GM21619 (cell line): ENCODE measurements at regions not wholly inside any gene's neighbourhood (a gene's known extent, or its start where the extent isn't known, plus 50 kb on each side); places are given as distances from the start of the nearest gene placed in this dataset.
"Not testable (repeated sequence)": the region's sequence is repeated elsewhere in the genome, so short reads cannot be mapped to it uniquely, and the experiment has no call there.

ENCODE experiments used
- ATAC-seq: cut with Tn5 transposase; IDR thresholded peaks from one replicate; pipeline ENCODE4 v1.9.1; 2021; ENCODE audit not compliant: unreplicated experiment

DNA sequence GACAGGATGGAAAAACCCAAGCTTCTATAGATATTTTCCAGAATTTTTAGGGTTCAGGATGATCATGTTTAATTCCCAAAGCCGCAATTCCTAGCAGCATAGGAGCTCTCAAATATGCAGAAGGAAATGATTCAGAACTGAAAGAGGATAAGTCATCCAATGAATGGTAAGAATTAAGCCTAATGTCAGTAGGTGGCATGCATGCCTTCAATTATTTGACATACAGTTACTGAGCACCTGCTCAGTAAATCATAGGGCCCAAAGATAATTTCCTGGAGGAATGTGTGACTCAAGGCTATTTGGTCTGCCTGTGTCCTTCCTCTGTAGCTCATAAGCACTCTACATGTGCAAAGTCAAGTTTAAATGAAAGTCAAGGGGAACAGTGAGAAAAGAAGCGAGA, 116.8 kb upstream of the SLC38A4 start:
- no peak for ATAC-seq

DNA sequence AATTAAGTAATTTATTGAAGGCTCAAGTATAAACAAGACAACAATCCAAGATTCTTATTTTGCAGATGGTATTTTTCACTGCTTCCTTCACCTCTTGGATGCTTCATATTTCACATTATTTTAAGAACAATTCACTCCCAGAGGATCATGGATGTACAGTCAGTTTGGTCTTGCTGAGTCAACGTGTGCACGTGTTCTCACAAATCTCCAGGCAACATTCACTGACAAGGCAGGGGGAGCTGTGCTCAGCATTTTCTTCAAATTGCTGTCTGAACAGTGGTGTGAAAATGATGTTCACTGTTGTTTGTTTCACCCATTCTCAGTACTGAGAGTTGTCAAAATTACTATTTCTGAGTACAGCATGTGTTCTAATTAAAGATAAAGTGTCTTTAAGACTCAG, 118.3 kb upstream of the SLC38A4 start:
- ATAC-seq = no peak

DNA sequence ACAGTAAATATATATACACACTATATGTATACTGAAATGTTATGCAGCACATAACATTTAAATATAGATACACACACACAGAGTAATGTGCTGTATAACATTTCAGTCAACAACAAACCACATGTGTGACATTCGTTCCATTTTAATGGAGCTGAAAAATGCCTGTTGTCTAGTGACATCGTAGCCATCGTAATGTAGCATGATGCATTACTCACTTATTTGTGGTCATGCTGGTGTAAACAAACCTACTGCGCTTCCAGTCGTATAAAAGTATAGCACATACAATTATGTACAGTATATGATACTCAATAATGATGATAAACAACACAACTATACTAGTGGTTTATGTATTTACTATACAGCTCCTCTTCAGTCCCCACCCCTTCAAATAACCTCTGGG, 119.0 kb upstream of the SLC38A4 start:
- ATAC-seq = no peak

DNA sequence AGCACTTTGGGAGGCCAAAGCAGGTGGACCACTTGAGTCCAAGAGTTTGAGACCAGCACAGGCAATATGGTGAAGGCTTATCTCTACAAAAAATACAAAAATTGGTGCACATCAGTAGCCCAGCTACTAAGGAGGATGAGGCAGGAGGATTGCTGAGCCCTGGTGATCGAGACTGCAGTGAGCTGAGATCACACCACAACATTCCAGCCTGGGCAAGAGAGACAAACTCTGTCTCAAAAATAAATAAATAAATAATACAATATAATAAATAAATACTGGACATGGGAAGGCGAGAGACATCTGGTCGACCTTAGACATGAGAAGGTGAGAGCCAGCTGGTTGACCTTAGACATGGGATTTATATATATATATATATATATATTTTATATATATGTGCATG, 119.8 kb upstream of the SLC38A4 start:
- ATAC-seq = no peak

DNA sequence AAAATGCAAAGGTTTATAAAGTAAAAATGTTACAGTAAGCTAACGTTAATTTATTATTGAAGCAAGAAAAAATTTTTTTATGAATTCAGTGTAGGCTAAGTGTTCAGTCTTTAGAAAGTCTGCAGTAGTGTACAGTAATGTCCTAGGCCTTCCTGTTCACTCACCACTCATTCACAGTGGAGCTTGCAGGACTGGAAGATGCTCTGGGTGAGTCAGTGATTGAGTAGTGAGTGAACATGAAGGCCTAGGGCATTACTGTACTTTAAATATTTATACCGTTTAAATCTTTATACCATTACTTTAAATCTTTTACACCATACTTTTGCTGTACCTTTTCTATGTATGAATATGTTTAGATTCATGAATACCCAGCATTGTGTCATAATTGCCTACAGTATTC, 120.3 kb upstream of the SLC38A4 start:
- ATAC-seq = no peak

DNA sequence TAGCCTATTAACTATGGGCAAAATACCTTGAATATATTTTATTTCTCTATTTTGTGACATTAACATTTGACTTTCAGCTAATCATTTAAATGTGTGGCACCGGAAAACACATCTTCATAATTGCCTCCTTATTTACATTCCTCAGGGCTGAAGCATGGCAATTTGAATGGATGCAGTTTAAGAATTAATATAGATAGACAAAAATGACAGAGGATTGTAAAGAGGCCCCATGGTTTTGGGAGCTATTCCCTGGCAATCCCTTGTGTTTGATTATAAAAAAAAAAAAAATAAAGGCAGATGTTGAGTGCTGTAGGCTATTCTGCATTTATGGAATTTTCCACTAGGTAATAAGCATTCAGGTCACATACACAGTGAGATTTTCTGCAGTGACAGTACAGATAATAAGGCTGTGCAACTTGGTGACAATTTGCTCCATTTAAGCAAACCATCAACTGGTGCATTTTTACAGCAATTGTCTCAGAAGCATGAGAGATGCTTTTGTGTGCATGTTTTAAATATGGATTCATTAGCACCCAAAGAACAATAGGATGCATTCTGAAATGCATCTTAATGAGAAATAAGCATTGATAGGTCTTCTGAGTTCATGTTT, 123.2 kb upstream of the SLC38A4 start:
- no peak for ATAC-seq

DNA sequence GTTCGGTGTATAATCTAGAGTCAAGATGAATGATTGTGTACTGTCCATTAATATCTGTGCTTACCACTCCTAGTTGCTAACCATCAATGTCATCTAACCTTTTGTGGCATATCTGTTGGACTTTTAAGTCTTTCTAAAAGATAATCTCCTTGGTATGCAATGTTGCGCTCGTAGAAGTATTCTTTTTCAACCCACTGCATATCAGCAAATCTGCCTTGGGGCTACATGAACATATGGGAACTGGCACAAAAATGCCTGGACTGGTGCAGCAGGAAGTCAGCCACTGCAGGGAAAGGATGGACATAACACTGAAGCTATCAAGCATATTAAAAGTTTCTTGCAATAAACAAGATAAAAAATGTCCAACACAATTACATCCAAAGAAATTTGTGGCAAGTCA, 124.3 kb upstream of the SLC38A4 start:
- ATAC-seq = no peak

DNA sequence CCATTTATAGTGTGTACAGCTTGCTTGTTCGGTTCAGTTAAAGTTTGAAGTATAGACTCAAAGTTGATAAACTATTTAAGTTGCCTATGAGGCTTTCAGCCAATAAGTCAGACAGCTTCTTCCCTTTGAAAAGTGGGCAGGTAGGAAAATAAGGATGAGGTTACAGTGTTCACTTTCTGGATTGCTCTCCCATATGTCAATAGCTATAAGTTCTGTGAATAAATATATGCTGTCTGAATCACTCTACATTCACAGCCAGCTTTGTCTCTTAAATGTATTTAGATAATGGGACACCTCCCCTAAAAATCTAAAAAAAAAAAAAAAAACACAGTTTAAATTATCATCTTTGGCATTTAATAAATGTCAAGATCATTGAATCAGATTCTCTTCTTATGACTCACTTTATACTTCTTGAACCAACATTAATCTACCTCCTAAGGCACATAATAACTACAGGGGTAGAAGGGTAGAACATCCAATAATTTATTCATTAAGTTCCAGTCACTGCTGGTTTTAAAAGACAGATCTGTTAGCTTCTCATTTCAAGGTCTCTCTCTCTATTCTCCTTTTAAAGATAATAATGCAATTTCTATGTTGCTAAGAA, 126.4 kb upstream of the PCED1B start:
- no peak for ATAC-seq

DNA sequence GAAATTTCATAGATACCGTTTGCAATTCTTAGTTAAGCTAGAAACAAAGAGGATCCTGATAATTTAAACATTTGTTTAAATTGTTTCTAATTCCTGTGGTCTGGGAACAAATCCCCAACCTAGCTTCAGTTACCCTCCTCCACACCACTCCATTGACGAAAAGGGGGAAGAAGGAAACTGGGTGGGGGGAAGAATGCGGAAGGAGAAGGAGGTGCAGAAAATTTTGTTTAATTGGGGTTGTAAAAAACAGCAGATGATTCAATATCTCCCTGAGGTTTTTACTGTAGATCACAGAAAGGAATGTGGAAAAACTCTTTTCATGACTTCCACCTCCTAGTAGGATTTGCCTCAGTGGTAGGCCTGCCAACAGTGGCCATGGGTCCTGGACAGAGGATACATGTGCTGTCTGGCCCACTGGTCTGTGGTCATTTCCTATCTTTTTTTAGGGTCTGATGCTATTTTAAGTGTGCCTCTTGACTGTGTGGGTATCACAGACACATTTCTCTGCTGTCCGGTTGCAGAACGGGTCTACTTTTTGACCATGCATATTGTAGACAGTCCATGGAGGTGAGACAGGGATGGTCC, 122.9 kb upstream of the PCED1B start:
- ATAC-seq = no peak

DNA sequence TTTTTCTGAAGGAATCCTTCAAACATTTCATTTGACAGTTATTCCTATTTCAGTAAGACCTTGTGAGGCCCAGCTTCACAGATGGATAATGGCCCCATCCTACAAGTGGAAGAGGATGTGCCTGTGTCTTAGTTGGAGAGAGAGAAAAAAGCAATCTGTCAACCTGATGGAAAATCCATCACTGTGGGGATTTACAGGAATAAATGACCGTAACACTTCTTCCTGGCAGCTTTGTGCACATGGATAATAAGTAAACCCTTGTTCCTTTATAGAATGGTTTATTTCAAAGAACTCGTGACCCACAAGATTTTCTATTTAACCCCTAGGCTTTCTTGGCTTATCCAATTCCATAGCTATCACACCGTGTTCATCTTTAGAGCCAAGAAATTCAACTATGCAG, 121.4 kb upstream of the PCED1B start:
- ATAC-seq = no peak

DNA sequence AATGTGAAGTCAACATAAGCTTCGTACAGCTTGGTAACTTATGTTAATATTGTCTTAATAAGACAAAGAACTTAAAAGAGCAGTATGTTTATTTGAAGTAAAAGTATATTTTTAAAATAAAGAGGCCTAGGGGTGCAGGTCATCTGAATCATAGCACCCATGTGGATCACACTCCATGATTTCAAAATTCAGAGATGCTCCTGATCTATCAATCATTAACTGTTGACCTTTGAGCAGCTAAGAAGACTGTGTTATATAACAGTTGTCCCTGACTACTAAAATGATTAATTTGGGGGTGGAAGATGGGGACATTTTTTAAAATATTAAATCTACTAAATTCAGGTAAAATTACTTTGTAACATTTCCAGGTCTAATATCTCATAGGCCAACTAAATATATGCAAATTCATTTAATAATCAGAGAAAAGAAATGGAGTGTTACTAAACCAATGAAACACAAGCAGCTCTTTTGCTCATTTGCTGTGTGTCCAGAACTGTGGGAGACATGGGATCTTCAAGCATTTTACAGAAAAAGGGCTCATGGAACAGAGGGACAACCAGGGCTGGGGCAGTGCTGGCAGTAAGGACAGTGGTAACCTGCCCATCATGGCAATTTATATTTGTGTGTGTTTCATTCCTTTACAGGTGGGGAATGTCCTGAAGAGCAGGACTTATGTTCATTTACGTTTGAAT, 120.7 kb upstream of the PCED1B start:
- ATAC-seq = no peak

DNA sequence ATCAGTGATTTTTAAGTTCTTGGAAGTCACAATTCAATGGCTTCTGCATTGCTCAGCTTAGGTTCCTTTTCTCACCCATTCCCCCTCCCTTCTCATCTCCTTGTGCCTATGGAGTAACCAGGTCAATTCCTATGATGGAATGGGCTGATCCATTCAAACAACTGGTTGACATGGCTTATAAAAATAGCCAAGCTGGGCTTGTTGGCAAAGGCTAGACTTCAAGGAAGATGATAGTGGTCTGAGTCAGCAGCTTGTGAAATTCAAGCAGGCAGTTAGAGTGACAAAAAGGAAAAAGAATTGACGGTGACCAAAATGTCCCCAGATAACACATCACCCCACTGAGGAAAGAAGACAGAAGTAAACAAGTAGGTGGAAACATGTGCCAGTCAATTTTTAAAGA, 119.9 kb upstream of the PCED1B start:
- ATAC-seq = no peak

DNA sequence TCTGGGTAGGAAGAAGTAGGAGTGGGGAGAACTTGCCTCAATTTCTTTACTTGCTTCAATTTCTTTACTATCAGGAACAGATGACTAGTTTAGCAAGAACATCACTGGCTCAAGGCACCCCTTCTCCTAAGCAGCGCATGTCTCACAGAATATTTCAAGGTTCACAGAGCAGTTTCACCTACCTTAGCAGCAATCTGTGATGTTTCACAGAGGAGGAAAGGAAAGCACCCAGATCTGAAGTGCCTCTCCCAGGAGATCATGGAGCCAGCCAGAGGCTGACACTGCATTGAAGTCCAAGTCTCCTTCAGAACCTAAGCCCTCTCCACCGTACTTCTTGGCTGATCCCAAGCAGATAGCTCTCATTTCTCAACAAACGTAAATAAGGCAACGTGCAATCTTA, 118.7 kb upstream of the PCED1B start:
- no peak for ATAC-seq

DNA sequence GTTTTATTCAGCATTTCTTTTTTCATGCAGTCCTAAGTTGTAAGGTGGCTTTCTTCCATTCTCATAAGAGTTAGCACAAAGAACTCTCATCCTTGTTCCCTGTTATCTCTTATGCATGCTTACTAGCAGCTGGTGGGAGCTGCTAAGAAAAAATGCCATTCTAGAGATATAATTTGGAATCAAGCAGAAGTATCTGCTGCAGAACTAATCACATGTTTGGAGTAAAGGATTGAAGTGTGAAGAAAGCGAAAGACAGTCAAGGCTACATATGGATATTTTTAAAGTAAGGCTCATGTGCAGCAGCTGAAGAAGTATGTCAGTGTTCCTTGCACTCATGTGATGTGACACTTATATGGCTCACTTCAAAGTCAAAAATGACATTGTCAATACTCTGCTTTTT, 116.2 kb upstream of the PCED1B start:
- no peak for ATAC-seq

DNA sequence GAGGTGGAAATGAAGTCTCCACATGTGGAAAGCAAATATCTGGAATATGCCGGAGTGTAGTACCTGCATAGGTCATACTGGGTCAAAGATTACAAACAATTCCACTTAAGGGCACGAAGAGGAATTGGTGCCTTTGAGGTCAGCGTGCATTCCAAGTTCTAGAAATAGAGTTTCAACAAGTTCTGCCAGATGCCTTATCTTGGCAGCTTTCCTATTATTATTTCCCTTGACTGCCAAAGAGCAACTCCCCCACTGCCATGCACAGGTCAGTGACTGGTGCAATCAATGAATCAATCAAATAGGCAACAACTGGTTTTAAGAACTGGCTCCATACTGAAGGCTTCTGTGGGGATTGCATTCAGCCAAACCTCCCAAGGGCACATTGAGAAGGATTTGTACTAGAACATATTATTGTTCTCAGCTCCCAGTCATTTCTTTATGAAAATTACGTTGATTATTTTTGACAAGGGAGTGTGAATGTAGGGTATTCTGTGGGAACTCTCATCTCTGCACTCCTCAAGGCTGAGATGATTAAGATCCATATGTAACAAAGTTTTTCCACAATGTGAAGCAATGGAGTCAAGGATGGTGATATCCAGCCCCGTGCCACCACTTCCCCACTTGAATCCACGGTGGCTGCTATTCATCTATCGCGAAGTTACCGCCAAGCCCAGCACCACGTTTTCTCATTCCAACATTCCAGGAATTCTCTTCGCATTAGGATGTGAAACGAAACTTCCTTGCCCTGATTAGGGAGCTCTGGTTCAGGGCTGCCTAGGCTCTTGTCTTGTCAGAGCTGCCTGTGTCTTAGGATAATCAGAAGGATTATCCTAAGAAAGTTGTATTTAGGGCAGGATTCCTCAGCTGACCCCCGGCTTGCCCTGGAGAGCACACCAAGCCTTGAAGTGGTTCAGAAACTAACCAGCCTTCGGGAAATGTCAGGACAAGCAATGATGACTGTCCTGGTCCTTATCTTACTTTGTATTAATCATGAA, 115.1 kb upstream of the PCED1B start:
- ATAC-seq = no peak

DNA sequence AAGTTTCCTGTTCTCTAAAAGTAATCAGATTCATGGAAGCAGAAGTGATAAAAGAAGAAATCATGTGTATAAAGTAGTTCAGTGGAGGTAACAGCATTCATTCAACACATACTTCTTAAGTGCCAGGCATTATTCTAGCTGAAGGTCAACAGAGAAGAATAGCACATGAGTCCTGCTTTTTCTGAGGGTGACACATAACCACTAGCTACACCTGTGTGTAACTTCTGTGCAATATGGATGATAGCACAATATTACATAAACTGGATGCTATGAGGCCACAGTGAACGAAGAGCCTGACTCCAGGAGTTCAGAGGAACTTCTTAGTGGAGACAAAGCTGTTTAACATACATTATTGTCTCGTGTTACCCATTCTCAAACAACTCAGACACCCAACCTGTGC, 114.3 kb upstream of the PCED1B start:
- ATAC-seq = no peak

DNA sequence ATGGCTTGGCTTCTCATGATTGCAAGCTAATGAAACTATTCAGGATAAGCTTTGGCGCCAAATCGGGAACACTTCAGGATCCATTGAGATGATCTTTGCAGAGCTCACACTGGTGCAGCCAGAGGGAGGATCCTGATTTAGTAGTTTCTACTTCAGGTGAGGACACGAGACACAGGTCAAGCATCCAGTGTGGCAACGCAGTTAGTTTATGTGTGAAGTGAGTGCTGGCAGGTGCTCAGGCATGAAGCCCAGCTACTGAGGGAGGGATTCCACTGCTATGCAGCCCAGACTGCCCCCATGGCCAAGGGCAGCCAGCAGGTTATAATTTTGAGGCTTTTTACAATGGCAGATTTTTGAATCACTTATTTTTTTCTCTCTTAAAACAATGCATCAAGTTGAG, 113.5 kb upstream of the PCED1B start:
- ATAC-seq = no peak

DNA sequence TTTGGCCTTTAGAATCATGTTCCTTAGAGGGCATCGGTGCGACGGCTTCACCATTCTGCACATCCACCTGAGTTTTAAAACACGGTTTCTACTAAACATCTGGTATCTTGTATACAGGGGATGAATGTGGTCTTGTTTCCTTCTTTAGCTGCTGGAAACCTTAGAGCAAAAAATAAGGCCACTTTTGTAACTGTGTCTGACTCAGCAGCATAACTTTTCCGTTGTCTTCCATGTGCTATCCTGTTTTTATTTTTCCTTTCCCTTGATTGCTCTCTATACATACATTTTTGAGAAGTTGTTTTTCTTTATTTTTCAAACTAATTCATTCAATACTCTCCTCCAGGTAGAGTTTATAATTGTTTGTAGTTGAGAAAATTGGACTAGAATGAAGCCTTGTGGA, 108.8 kb upstream of the PCED1B start:
- no peak for ATAC-seq

DNA sequence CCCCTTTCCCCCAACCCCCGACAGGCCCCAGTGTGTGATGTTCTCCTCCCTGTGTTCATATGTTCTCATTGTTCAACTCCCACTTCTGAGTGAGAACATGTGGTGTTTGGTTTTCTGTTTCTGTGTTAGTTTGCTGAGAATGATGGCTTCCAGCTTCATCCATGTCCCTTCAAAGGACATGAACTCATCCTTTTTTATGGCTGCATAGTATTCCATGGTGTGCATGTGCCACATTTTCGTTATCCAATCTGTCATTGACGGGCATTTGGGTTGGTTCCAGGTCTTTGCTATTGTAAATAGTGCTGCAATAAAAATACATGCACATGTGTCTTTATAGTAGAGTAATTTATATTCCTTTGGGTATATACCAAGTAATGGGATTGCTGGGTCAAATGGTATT, 105.5 kb upstream of the PCED1B start:
- ATAC-seq = not testable (repeated sequence)

DNA sequence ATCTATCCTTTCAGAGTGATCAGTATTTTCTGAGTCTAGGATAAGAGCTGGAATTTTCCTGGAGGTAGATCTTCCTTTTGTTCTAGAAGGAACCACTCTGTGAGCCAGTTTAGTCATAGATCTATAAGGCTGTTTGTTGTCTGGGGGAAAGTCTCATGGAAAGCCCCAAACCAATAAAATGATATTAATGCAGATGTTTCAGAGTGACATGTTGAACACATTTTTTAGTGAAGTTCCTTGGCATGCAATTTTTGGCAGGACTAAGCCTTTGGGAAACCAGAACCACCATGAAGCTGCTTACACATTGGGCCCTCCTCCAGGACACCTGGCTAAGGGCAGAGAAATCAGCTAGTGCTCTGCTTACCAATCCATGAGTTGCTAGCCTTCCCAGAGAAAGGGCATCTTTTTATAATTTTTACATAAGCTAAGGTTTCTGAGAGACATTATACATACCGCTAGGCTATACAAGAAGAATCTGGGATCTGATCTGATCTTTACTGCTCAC, 101.5 kb upstream of the PCED1B start:
- ATAC-seq = no peak

DNA sequence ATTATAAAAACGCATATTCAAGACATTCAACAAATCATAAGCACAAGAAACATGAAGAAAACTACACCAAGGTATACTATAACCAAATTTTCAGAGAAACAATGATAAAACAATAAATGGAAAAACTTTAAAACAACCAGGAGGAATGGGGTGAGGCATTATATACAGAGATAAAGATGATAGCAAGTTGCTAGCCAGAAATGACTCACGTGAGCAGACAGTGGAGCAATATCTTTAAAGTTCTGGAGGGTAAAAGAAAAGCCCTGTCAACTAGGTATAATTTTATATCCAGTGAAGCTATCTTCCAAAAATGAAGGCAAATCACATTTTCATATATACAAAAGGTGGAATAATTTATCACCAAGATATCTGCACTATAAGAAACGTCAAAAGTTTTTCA, 97.8 kb upstream of the PCED1B start:
- ATAC-seq = no peak
